AG04450 (cell line): ENCODE measurements at regions not wholly inside any gene's neighbourhood (a gene's known extent, or its start where the extent isn't known, plus 50 kb on each side); places are given as distances from the start of the nearest gene placed in this dataset.

Source experiments
- CTCF ChIA-PET: fragments of 300-600, 350-600 bp; formaldehyde crosslinking; extraction: SDS; loops from one replicate; lab custom pipeline; 2022; ENCODE audit warnings: antibody characterized with exemption, inconsistent platforms; lab: Charles Lee
- POLR2A ChIA-PET: fragments of 350-600 bp; formaldehyde crosslinking; extraction: SDS; loops from one replicate; lab custom pipeline; 2021; ENCODE audit warnings: antibody characterized with exemption, inconsistent platforms; lab: Yijun Ruan, JAX
- DNase-seq: peaks from one replicate; pipeline ENCODE4 v3.0.0-alpha.2; 2011; ENCODE audit warnings: low read depth, low spot score
- H3K27ac ChIP-seq: one replicate; pipeline ENCODE4 v1.5.1; 2012; ENCODE audit warnings: low read depth, low read length, control low read depth
- H3K27me3 ChIP-seq: one replicate; pipeline ENCODE4 v1.6.0; 2012; ENCODE audit warnings: low read length; ENCODE audit not compliant: control insufficient read depth, insufficient read depth
- H3K4me3 ChIP-seq: 2 replicates; pipeline ENCODE4 v1.5.1; 2011; ENCODE audit warnings: mild to moderate bottlenecking, low read depth, low read length, control low read depth
- H3K9me3 ChIP-seq: 2 replicates; pipeline ENCODE4 v1.5.1; 2012; ENCODE audit warnings: low read length; ENCODE audit not compliant: control insufficient read depth, insufficient read depth
- TF ChIP-seq, protein P1 (sequence below): IDR thresholded peaks from 2 replicates; pipeline ENCODE4 v1.5.1; 2011; ENCODE audit warnings: low read depth, low read length, control low read depth, inconsistent platforms

DNA sequence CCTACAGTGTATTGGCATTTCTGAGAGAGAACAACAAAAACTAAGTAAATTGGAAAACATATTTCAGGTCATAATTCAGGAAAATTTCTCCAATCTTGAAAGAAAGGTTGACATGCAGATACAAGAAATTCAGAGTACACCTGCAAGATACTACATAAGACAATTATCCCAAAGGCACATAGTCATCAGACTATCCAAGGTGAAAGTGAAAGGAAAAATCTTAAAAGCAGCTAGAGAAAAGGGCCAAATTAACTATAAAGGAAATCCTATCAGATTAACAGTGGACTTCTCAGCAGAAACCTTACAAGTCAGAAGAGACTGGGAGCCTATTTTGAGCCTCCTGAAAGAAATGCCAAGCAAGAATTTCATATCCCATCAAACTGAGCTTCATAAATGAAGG, 449.0 kb upstream of the MMADHC start:
- DNase-seq = no peak
- ChIA-PET CTCF (interaction anchor here (0.6 kb wide), 1 partner anchor 288 kb away, joined by 5 read pairs; no protein-coding TSS in a partner anchor), POLR2A (no interaction called here)
- peaks cover 4% of the 10 kb centered on the region; the same call in 1 of the 2 replicates for H3K9me3 ChIP-seq
- no peak overlapping the region for H3K27ac ChIP-seq
- TF ChIP-seq, protein P1, sequence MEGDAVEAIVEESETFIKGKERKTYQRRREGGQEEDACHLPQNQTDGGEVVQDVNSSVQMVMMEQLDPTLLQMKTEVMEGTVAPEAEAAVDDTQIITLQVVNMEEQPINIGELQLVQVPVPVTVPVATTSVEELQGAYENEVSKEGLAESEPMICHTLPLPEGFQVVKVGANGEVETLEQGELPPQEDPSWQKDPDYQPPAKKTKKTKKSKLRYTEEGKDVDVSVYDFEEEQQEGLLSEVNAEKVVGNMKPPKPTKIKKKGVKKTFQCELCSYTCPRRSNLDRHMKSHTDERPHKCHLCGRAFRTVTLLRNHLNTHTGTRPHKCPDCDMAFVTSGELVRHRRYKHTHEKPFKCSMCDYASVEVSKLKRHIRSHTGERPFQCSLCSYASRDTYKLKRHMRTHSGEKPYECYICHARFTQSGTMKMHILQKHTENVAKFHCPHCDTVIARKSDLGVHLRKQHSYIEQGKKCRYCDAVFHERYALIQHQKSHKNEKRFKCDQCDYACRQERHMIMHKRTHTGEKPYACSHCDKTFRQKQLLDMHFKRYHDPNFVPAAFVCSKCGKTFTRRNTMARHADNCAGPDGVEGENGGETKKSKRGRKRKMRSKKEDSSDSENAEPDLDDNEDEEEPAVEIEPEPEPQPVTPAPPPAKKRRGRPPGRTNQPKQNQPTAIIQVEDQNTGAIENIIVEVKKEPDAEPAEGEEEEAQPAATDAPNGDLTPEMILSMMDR = no peak
- no peaks in the 10 kb centered on the region for H3K27me3 ChIP-seq
- H3K4me3 ChIP-seq = no peak overlapping the region

DNA sequence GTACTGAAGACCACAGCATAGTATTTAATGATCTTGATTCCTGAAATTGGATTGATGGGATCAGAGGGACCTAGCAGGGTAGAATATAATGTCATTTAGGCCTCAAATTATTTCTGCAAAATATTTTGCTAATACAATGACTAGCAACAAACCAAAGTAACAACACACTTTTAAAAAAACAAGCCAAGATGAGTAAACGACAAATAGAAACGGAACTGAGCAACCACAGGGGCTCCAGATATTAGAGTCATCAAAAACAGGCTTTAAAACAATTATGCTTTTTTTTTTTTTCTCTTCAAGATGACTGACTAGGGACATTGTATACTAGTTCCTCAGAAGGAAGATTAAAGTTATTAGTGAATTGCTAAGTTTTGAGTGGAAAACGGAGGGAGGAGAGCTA, 447.1 kb upstream of the MMADHC start:
- H3K27ac ChIP-seq = no peak overlapping the region
- TF ChIP-seq, protein P1 = no peak
- no peaks in the 10 kb centered on the region for H3K27me3 ChIP-seq
- DNase-seq = no peak
- peaks cover 4% of the 10 kb centered on the region; the same call in 1 of the 2 replicates for H3K9me3 ChIP-seq
- no peak overlapping the region for H3K4me3 ChIP-seq
- ChIA-PET CTCF (no interaction called here), POLR2A (no interaction called here)

DNA sequence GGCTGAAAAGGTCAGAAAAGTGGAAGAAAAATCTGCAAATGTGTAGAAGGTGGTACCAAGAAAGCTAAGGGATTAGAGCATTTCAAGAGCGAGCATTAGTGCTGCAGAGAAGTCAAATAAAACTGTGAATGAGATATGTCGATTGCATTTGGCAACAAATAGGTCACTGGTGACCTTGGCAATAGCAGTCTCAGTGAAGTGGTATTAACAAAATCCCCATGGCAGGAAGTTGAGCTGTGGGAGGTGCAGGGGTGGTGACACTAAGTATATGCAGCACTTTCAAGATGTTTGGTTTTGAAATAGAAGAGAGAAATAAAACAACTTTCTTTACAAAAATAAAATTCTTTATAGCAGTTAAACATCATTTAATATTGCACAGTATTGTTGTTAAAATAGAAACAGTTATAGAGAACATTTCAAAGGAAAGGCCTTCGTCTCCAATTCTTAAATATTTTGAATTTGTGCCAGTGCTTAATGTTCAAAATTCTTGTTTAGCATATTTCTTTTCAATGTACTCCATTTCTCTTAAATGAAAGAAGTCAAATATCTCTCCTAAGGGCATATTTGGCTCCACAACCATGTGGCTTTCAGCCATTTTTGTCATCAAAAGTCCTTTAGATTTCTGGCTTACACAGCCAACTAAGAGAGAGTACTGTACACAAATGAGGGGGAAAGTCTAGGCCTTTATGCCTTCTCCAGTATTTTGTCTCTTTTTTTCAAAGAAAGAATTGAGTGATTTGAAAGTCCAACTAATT, 443.0 kb upstream of the MMADHC start:
- H3K27ac ChIP-seq = no peak overlapping the region
- TF ChIP-seq, protein P1 = no peak
- no peaks in the 10 kb centered on the region for H3K9me3 ChIP-seq
- no peak overlapping the region for H3K4me3 ChIP-seq
- H3K27me3 ChIP-seq = no peaks in the 10 kb centered on the region
- CTCF ChIA-PET = no interaction called here
- DNase-seq = no peak
- POLR2A ChIA-PET = interaction anchor here (0.6 kb wide), 1 partner anchor 378 kb away, joined by 3 read pairs; no protein-coding TSS in a partner anchor

DNA sequence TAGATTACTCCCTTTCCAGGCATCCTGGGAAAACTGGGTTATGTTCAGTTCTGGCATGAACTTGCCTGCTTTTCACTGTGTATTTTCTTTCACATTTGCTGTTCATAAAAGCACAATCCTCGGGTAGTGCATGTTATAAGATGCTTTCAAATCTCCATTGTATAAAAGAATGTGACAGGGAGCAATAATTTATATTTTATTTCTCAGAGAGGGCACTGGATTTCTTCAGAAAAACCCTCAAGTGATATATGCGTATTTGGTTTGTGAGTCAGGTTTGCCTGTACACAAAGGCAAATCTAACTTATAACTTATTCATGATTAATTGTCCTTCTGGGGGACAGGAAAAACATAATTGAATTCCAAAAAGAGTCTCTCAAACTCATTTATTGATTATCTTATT, 440.7 kb upstream of the MMADHC start:
- H3K9me3 ChIP-seq = no peaks in the 10 kb centered on the region
- H3K4me3 ChIP-seq = no peak overlapping the region
- H3K27me3 ChIP-seq = no peaks in the 10 kb centered on the region
- ChIA-PET POLR2A (no interaction called here), CTCF (no interaction called here)
- DNase-seq = no peak
- H3K27ac ChIP-seq = no peak overlapping the region
- TF ChIP-seq, protein P1 = no peak

DNA sequence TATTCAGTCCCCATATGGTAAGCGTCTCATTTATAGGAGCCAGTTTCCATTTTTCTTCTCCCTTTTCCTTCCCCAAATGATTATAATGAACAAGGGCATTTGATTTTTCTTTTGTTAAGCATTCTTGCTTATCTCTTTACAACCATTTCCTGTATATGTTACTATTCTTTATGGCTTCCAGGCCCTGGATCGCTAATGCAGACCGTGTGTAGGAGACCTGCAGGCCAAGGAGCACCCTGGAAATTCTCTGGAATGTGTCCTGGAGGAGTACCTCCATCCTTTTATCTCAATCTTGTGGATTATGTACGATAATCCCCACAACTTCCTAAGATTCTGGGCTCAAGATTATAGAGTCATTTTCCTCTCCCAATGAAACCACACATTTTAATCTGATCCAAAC, 439.6 kb upstream of the MMADHC start:
- no peak overlapping the region for H3K27ac ChIP-seq
- CTCF ChIA-PET = no interaction called here
- TF ChIP-seq, protein P1 = no peak
- no peaks in the 10 kb centered on the region for H3K9me3 ChIP-seq
- H3K27me3 ChIP-seq = no peaks in the 10 kb centered on the region
- POLR2A ChIA-PET = no interaction called here
- no peak for DNase-seq
- no peak overlapping the region for H3K4me3 ChIP-seq
